Mesothelial cell of epicardium (in vitro differentiated cells): ENCODE measurements at regions not wholly inside any gene's neighbourhood (a gene's known extent, or its start where the extent isn't known, plus 50 kb on each side); places are given as distances from the start of the nearest gene placed in this dataset.
"Not testable (repeated sequence)": the region's sequence is repeated elsewhere in the genome, so short reads cannot be mapped to it uniquely, and the experiment has no call there.

Experiments used
- DNase-seq, 2 experiments: peaks; one replicate each; pipeline ENCODE4 v3.0.0; 2021; ENCODE audit warnings: low spot score in 2 of 2; ENCODE audit not compliant: unreplicated experiment in 2 of 2
- H3K27ac Mint-ChIP-seq: 2 replicates; pipeline ENCODE4 v1.8.0; 2021; ENCODE audit warnings: mixed read lengths
- H3K27me3 Mint-ChIP-seq: 2 replicates; pipeline ENCODE4 v1.8.0; 2021; ENCODE audit warnings: low read depth, mixed read lengths
- H3K36me3 Mint-ChIP-seq: 2 replicates; pipeline ENCODE4 v1.8.0; 2021; ENCODE audit warnings: mixed read lengths
- H3K4me1 Mint-ChIP-seq: 2 replicates; pipeline ENCODE4 v1.8.0; 2021; ENCODE audit warnings: mixed read lengths
- H3K4me3 Mint-ChIP-seq: 2 replicates; pipeline ENCODE4 v1.8.0; 2021; ENCODE audit warnings: mild to moderate bottlenecking, moderate library complexity, mixed read lengths
- H3K9me3 Mint-ChIP-seq: 2 replicates; pipeline ENCODE4 v1.8.0; 2021; ENCODE audit warnings: mixed read lengths
- CTCF ChIP-seq: fragments of 200-600 bp; sonication (generic); IDR thresholded peaks from one replicate; pipeline ENCODE4 v1.5.0; 2021; ENCODE audit warnings: antibody characterized with exemption; ENCODE audit not compliant: unreplicated experiment

DNA sequence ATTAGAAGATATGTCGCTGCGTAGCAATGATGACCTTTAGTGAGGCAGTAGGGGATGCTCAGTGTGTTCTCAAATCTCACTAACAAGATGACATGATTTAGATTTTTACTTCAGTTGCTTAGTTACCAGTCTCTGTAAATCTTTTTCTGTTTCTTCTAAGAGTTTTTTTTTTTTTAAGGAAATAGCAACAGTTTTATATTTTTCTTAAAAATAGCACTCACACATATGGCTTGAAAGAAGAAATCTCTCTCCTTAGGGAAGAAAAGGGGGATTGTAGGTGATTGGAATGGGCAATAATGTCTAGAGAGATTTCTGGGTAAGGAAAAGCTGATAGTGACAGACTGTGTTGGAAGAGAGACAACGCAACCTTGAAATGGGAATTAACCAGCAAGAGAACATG lies 524.6 kb upstream of the ARPP21 start:
- Mint-ChIP-seq H3K9me3 (no peaks in the 10 kb centered on the region), H3K27me3 (peaks cover 2% of the 10 kb centered on the region), H3K4me3 (no peak overlapping the region), H3K27ac (no peak overlapping the region), H3K4me1 (no peaks in the 10 kb centered on the region), H3K36me3 (no peaks in the 10 kb centered on the region)
- no peak for TF ChIP-seq CTCF
- DNase-seq, result no peak

DNA sequence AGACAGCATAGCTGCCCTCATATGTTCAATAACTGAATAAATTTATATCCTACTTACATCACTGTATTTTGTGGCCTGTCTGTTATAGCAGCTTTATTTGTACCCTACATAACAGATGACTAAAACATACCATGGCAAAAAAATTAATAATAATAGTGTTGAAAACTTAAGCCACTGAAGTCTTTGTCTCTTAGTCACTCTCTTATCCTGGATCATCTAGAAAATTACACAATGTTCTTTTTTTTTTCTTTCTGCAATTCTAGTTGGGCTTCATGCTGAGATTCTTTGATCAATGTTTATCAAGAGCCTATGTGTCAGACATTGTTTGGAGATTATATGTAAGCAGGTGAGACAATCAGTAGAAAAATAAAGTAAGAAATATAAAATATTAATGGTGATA lies 519.3 kb upstream of the ARPP21 start:
- Mint-ChIP-seq H3K36me3 (no peaks in the 10 kb centered on the region), H3K27ac (no peak overlapping the region), H3K27me3 (peaks cover 13% of the 10 kb centered on the region), H3K9me3 (no peaks in the 10 kb centered on the region), H3K4me3 (no peak overlapping the region), H3K4me1 (no peaks in the 10 kb centered on the region)
- no peak for DNase-seq
- no peak for TF ChIP-seq CTCF

GRCh38 chr3:35137612-35138011 lies 501.7 kb upstream of the ARPP21 start:
- DNase-seq, result no peak
- no peak for TF ChIP-seq CTCF
- no peak overlapping the region for H3K4me3 Mint-ChIP-seq
- no peaks in the 10 kb centered on the region for H3K4me1 Mint-ChIP-seq
- H3K36me3 Mint-ChIP-seq, result peaks cover 2% of the 10 kb centered on the region
- no peak overlapping the region for H3K27ac Mint-ChIP-seq
- peaks cover 11% of the 10 kb centered on the region for H3K9me3 Mint-ChIP-seq
- no peaks in the 10 kb centered on the region for H3K27me3 Mint-ChIP-seq

DNA sequence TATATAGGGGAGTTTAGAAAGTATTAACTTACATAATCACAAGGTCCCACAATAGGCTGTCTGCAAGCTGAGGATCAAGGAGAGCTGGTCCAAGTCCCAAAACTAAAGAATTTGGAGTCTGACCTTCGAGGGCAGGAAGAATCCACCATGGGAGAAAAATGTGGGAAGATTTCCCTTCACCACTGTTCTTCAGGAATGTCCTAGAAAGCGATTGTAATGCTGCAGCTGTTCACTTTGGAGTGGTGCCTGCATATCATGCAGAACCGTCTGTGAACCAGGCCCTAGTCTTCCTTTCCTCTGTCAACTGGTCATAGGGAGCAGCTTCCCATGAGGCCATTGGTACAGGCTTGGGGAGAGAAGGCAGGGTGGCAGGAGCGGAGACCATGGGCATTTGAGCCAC lies 497.9 kb upstream of the ARPP21 start:
- no peak for DNase-seq
- Mint-ChIP-seq H3K27me3 (no peaks in the 10 kb centered on the region), H3K4me1 (no peaks in the 10 kb centered on the region), H3K27ac (no peak overlapping the region), H3K9me3 (peaks cover 11% of the 10 kb centered on the region), H3K36me3 (peaks cover 2% of the 10 kb centered on the region), H3K4me3 (no peak overlapping the region)
- no peak for TF ChIP-seq CTCF

- DNase-seq, result no peak
- Mint-ChIP-seq H3K4me1 (peaks cover 8% of the 10 kb centered on the region), H3K4me3 (no peak overlapping the region), H3K9me3 (peaks cover 11% of the 10 kb centered on the region), H3K36me3 (peaks cover 2% of the 10 kb centered on the region), H3K27me3 (no peaks in the 10 kb centered on the region), H3K27ac (no peak overlapping the region)
- TF ChIP-seq CTCF, result no peak
Measured at GRCh38 chr3:35144011-35144410, 495.3 kb upstream of the ARPP21 start.

GRCh38 chr3:35146256-35147035 lies 492.9 kb upstream of the ARPP21 start:
- not testable (repeated sequence) for H3K27me3 Mint-ChIP-seq, H3K9me3 Mint-ChIP-seq, H3K27ac Mint-ChIP-seq, DNase-seq, H3K4me3 Mint-ChIP-seq, H3K4me1 Mint-ChIP-seq, H3K36me3 Mint-ChIP-seq
